SU-DHL-6 (cell line): ENCODE measurements at regions not wholly inside any gene's neighbourhood (a gene's known extent, or its start where the extent isn't known, plus 50 kb on each side); places are given as distances from the start of the nearest gene placed in this dataset.

Experiments
- EZH2phosphoT487 ChIP-seq: fragments of 200-600 bp; sonication (generic), shearing (Covaris generic); conservative IDR thresholded peaks from 2 replicates; pipeline ENCODE4 v1.6.1; 2018; ENCODE audit warnings: mild to moderate bottlenecking, antibody characterized with exemption, low read length, moderate library complexity, mixed read lengths
- TF ChIP-seq, protein P1 (sequence below): fragments of 200-600 bp; sonication (generic); IDR thresholded peaks from one replicate; pipeline ENCODE4 v1.5.1; 2017; ENCODE audit warnings: antibody characterized with exemption, mild to moderate bottlenecking, low read length, moderate library complexity; ENCODE audit not compliant: insufficient read depth, poor library complexity, severe bottlenecking

DNA sequence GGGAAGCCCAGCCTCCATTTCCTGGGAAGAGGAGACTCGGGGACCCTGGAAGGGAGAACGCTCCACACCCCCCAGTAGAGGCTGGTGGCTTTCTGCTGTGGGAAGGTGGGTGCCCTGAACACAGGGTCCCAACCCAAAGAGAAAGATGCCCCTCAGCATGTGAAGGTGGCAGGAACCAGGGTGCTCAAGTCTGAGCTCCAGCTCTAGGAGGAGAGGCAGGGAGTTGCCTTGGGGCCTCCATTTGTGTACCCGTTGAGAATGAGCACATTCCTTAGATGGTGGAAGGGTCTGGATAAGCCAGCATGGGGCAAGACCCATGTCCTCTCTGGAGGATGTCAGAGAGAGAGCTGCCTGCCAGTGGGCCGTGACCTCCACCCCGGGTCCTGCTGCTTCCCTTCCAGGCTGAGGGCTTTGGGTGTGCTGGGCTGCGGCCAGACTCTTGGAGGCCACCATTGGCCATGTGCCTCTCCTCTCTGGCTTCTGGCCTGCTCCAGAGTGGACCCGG is 212.4 kb downstream of the TBC1D2B start:
- TF ChIP-seq, protein P1, sequence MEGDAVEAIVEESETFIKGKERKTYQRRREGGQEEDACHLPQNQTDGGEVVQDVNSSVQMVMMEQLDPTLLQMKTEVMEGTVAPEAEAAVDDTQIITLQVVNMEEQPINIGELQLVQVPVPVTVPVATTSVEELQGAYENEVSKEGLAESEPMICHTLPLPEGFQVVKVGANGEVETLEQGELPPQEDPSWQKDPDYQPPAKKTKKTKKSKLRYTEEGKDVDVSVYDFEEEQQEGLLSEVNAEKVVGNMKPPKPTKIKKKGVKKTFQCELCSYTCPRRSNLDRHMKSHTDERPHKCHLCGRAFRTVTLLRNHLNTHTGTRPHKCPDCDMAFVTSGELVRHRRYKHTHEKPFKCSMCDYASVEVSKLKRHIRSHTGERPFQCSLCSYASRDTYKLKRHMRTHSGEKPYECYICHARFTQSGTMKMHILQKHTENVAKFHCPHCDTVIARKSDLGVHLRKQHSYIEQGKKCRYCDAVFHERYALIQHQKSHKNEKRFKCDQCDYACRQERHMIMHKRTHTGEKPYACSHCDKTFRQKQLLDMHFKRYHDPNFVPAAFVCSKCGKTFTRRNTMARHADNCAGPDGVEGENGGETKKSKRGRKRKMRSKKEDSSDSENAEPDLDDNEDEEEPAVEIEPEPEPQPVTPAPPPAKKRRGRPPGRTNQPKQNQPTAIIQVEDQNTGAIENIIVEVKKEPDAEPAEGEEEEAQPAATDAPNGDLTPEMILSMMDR, result no peak
- no peak for TF ChIP-seq EZH2phosphoT487
